Stimulated activated effector memory CD8-positive, alpha-beta T cell treated with anti-CD3 and anti-CD28 coated beads, Interleukin-12 subunit alpha, Interleukin-12 subunit beta, amount 100 ng/mL, for 72 hours (primary cell): ENCODE measurements at regions not wholly inside any gene's neighbourhood (a gene's known extent, or its start where the extent isn't known, plus 50 kb on each side); places are given as distances from the start of the nearest gene placed in this dataset.
"Not testable (repeated sequence)": the region's sequence is repeated elsewhere in the genome, so short reads cannot be mapped to it uniquely, and the experiment has no call there.

Experiments used
- ATAC-seq: fragments of 150-1000 bp; cut with Tn5 transposase; 2 replicates; pipeline ENCODE4 v1.10.0; 2021
- DNase-seq, 2 donors: peaks; one replicate each; pipeline ENCODE4 v3.0.0; 2021 to 2022; ENCODE audit warnings: low spot score in 2 of 2
- H3K27ac Mint-ChIP-seq: one replicate; pipeline ENCODE4 v1.8.0; 2022; ENCODE audit warnings: mild to moderate bottlenecking, mixed read lengths
- H3K36me3 Mint-ChIP-seq: one replicate; pipeline ENCODE4 v1.8.0; 2022; ENCODE audit warnings: mild to moderate bottlenecking, mixed read lengths
- H3K4me1 Mint-ChIP-seq: one replicate; pipeline ENCODE4 v1.8.0; 2022; ENCODE audit warnings: mixed read lengths
- H3K4me3 Mint-ChIP-seq: one replicate; pipeline ENCODE4 v1.8.0; 2022; ENCODE audit warnings: mild to moderate bottlenecking, mixed read lengths
- H3K9me3 Mint-ChIP-seq: one replicate; pipeline ENCODE4 v1.8.0; 2022; ENCODE audit warnings: mixed read lengths

- ATAC-seq (no peak), DNase-seq (no peak)
- H3K4me1 Mint-ChIP-seq: no peaks in the 10 kb centered on the region
- no peaks in the 10 kb centered on the region for H3K36me3 Mint-ChIP-seq
- no peak overlapping the region for H3K27ac Mint-ChIP-seq
- H3K4me3 Mint-ChIP-seq: no peak overlapping the region
- peaks cover 8% of the 10 kb centered on the region for H3K9me3 Mint-ChIP-seq
Measured at GRCh38 chr7:153109566-153109965, 350.0 kb downstream of the ACTR3B start.

GRCh38 chr7:153110606-153111005 lies 351.1 kb downstream of the ACTR3B start:
- DNase-seq (no peak), ATAC-seq (no peak)
- H3K4me1 Mint-ChIP-seq: no peaks in the 10 kb centered on the region
- H3K27ac Mint-ChIP-seq: no peak overlapping the region
- no peaks in the 10 kb centered on the region for H3K36me3 Mint-ChIP-seq
- H3K9me3 Mint-ChIP-seq: peaks cover 8% of the 10 kb centered on the region
- H3K4me3 Mint-ChIP-seq: no peak overlapping the region

GRCh38 chr7:153122255-153122654 lies 362.7 kb downstream of the ACTR3B start:
- H3K27ac Mint-ChIP-seq, H3K36me3 Mint-ChIP-seq, H3K4me3 Mint-ChIP-seq, DNase-seq, ATAC-seq, H3K4me1 Mint-ChIP-seq: not testable (repeated sequence)
- peaks cover 11% of the 10 kb centered on the region for H3K9me3 Mint-ChIP-seq

GRCh38 chr7:153130052-153130451 lies 370.5 kb downstream of the ACTR3B start:
- DNase-seq: no peak
- H3K4me3 Mint-ChIP-seq: no peak overlapping the region
- peaks cover 30% of the 10 kb centered on the region for H3K9me3 Mint-ChIP-seq
- H3K36me3 Mint-ChIP-seq: no peaks in the 10 kb centered on the region
- H3K4me1 Mint-ChIP-seq: no peaks in the 10 kb centered on the region
- no peak overlapping the region for H3K27ac Mint-ChIP-seq
- no peak for ATAC-seq

GRCh38 chr7:153151766-153152165 lies 392.2 kb downstream of the ACTR3B start:
- Mint-ChIP-seq H3K27ac (no peak overlapping the region), H3K4me1 (no peaks in the 10 kb centered on the region), H3K4me3 (no peak overlapping the region), H3K36me3 (no peaks in the 10 kb centered on the region), H3K9me3 (peaks cover 14% of the 10 kb centered on the region)
- ATAC-seq (no peak), DNase-seq (no peak)

- DNase-seq: no peak
- Mint-ChIP-seq H3K4me1 (no peaks in the 10 kb centered on the region), H3K9me3 (peaks cover 14% of the 10 kb centered on the region), H3K27ac (no peak overlapping the region), H3K4me3 (no peak overlapping the region), H3K36me3 (no peaks in the 10 kb centered on the region)
- ATAC-seq: no peak
Measured at GRCh38 chr7:153152801-153153422, 393.4 kb downstream of the ACTR3B start.

GRCh38 chr7:153158149-153158548 lies 398.6 kb downstream of the ACTR3B start:
- Mint-ChIP-seq H3K4me3 (no peak overlapping the region), H3K36me3 (no peaks in the 10 kb centered on the region), H3K9me3 (peaks cover 20% of the 10 kb centered on the region), H3K4me1 (no peaks in the 10 kb centered on the region), H3K27ac (no peak overlapping the region)
- ATAC-seq (no peak), DNase-seq (no peak)

- no peak for ATAC-seq
Measured at GRCh38 chr7:153170287-153170686, 410.7 kb downstream of the ACTR3B start.

GRCh38 chr7:153185936-153186335 lies 426.4 kb downstream of the ACTR3B start:
- Mint-ChIP-seq H3K4me1 (no peaks in the 10 kb centered on the region), H3K9me3 (peaks cover 12% of the 10 kb centered on the region), H3K36me3 (no peaks in the 10 kb centered on the region), H3K4me3 (no peak overlapping the region), H3K27ac (no peak overlapping the region)
- no peak for DNase-seq
- ATAC-seq: peak; percentile 19

More at GRCh38 chr7:153170287-153170686, 410.7 kb downstream of the ACTR3B start:
- Mint-ChIP-seq H3K4me1 (no peaks in the 10 kb centered on the region), H3K27ac (no peak overlapping the region), H3K36me3 (no peaks in the 10 kb centered on the region), H3K9me3 (peaks cover 18% of the 10 kb centered on the region), H3K4me3 (no peak overlapping the region)
- DNase-seq: no peak

GRCh38 chr7:153188161-153188560 lies 428.6 kb downstream of the ACTR3B start:
- H3K4me1 Mint-ChIP-seq: no peaks in the 10 kb centered on the region
- no peak for DNase-seq
- peaks cover 12% of the 10 kb centered on the region for H3K9me3 Mint-ChIP-seq
- H3K36me3 Mint-ChIP-seq: no peaks in the 10 kb centered on the region
- H3K4me3 Mint-ChIP-seq: no peak overlapping the region
- H3K27ac Mint-ChIP-seq: no peak overlapping the region
- ATAC-seq: no peak

GRCh38 chr7:153188630-153189029 lies 429.1 kb downstream of the ACTR3B start:
- Mint-ChIP-seq H3K4me1 (no peaks in the 10 kb centered on the region), H3K4me3 (no peak overlapping the region), H3K27ac (no peak overlapping the region), H3K9me3 (peaks cover 12% of the 10 kb centered on the region), H3K36me3 (no peaks in the 10 kb centered on the region)
- DNase-seq (no peak), ATAC-seq (no peak)

GRCh38 chr7:153190452-153190851 lies 430.9 kb downstream of the ACTR3B start:
- H3K4me3 Mint-ChIP-seq: no peak overlapping the region
- DNase-seq: no peak
- H3K4me1 Mint-ChIP-seq: no peaks in the 10 kb centered on the region
- H3K36me3 Mint-ChIP-seq: no peaks in the 10 kb centered on the region
- no peak overlapping the region for H3K27ac Mint-ChIP-seq
- ATAC-seq: no peak
- H3K9me3 Mint-ChIP-seq: peaks cover 6% of the 10 kb centered on the region

GRCh38 chr7:153190986-153191385 lies 431.4 kb downstream of the ACTR3B start:
- H3K27ac Mint-ChIP-seq: no peak overlapping the region
- DNase-seq: no peak
- no peak overlapping the region for H3K4me3 Mint-ChIP-seq
- H3K9me3 Mint-ChIP-seq: peaks cover 6% of the 10 kb centered on the region
- no peaks in the 10 kb centered on the region for H3K4me1 Mint-ChIP-seq
- no peak for ATAC-seq
- H3K36me3 Mint-ChIP-seq: no peaks in the 10 kb centered on the region

GRCh38 chr7:153193144-153193595 lies 433.6 kb downstream of the ACTR3B start:
- no peaks in the 10 kb centered on the region for H3K36me3 Mint-ChIP-seq
- no peaks in the 10 kb centered on the region for H3K4me1 Mint-ChIP-seq
- ATAC-seq (no peak), DNase-seq (no peak)
- H3K9me3 Mint-ChIP-seq: peaks cover 10% of the 10 kb centered on the region
- no peak overlapping the region for H3K27ac Mint-ChIP-seq
- no peak overlapping the region for H3K4me3 Mint-ChIP-seq

- H3K36me3 Mint-ChIP-seq: no peaks in the 10 kb centered on the region
- no peak overlapping the region for H3K4me3 Mint-ChIP-seq
- DNase-seq: no peak
Measured at GRCh38 chr7:153217032-153217431, 457.5 kb downstream of the ACTR3B start.

GRCh38 chr7:153224890-153225289 lies 465.3 kb downstream of the ACTR3B start:
- no peak for DNase-seq
- H3K27ac Mint-ChIP-seq: no peak overlapping the region
- ATAC-seq: no peak

More at GRCh38 chr7:153217032-153217431, 457.5 kb downstream of the ACTR3B start:
- H3K9me3 Mint-ChIP-seq: peaks cover 33% of the 10 kb centered on the region
- no peaks in the 10 kb centered on the region for H3K4me1 Mint-ChIP-seq
- ATAC-seq: no peak
- H3K27ac Mint-ChIP-seq: no peak overlapping the region

More at GRCh38 chr7:153224890-153225289, 465.3 kb downstream of the ACTR3B start:
- Mint-ChIP-seq H3K4me1 (no peaks in the 10 kb centered on the region), H3K36me3 (no peaks in the 10 kb centered on the region), H3K4me3 (no peak overlapping the region), H3K9me3 (peaks cover 35% of the 10 kb centered on the region)
